GM12891 (cell line): ENCODE measurements at regions not wholly inside any gene's neighbourhood (a gene's known extent, or its start where the extent isn't known, plus 50 kb on each side); places are given as distances from the start of the nearest gene placed in this dataset.

Experiments
- DNase-seq: peaks from one replicate; pipeline ENCODE4 v3.0.0; 2011; ENCODE audit warnings: low spot score; ENCODE audit not compliant: insufficient read length
- FAIRE-seq: peaks from 2 replicates; lab custom pipeline; 2011; peaks lifted over from hg19 to GRCh38; lab: Jason Lieb, UNC
- PAX5 ChIP-seq: IDR thresholded peaks from 2 replicates; pipeline ENCODE4 v1.6.1; 2011; ENCODE audit warnings: low read length, moderate library complexity, mild to moderate bottlenecking; ENCODE audit not compliant: insufficient read depth, severe bottlenecking
- POLR2A ChIP-seq: IDR thresholded peaks from 2 replicates; pipeline ENCODE4 v1.6.1; 2011; ENCODE audit warnings: low read depth, low read length, control low read depth
- POLR2AphosphoS5 ChIP-seq: IDR thresholded peaks from 2 replicates; pipeline ENCODE4 v1.6.1; 2011; ENCODE audit warnings: low read depth, low read length, control low read depth
- POU2F2 ChIP-seq: IDR thresholded peaks from 2 replicates; pipeline ENCODE4 v1.6.1; 2011; ENCODE audit warnings: low read depth, mild to moderate bottlenecking, control low read depth, low read length, moderate library complexity
- SPI1 ChIP-seq: IDR thresholded peaks from 2 replicates; pipeline ENCODE4 v1.6.1; 2011; ENCODE audit warnings: low read depth, low read length, control low read depth
- TAF1 ChIP-seq: IDR thresholded peaks from 2 replicates; pipeline ENCODE4 v1.6.1; 2011; ENCODE audit warnings: low read depth, low read length, control low read depth

GRCh38 chr1:101379037-101379436, 142.2 kb downstream of the S1PR1 start:
- FAIRE-seq (peak; percentile 89), DNase-seq (no peak)
- TF ChIP-seq SPI1 (no peak), PAX5 (no peak), POLR2AphosphoS5 (no peak), POU2F2 (no peak)

- DNase-seq (no peak), FAIRE-seq (peak; percentile 99)
- TF ChIP-seq PAX5 (no peak), POLR2A (no peak), SPI1 (peak; percentile 78)
Observed at GRCh38 chr1:101379950-101380349, 143.1 kb downstream of the S1PR1 start.

- no peak for TF ChIP-seq SPI1
- TF ChIP-seq POLR2AphosphoS5, result no peak
- no peak for TF ChIP-seq PAX5
- TF ChIP-seq TAF1, result no peak
- DNase-seq (no peak), FAIRE-seq (peak; percentile 38)
Observed at GRCh38 chr1:101382135-101382534, 145.3 kb downstream of the S1PR1 start.

GRCh38 chr1:101388904-101389546, 152.2 kb downstream of the S1PR1 start:
- no peak for DNase-seq
- peak; percentile 96 for FAIRE-seq
- TF ChIP-seq PAX5, result peak; percentile 61
- TF ChIP-seq POLR2AphosphoS5, result no peak
- TF ChIP-seq POU2F2, result peak; percentile 92
- no peak; the same call in 1 of the 2 replicates for TF ChIP-seq POLR2A

- FAIRE-seq, result no peak
- TF ChIP-seq POU2F2 (no peak), TAF1 (no peak), PAX5 (no peak), POLR2AphosphoS5 (no peak), SPI1 (no peak), POLR2A (no peak)
- no peak for DNase-seq
Observed at GRCh38 chr1:101389547-101389929, 152.7 kb downstream of the S1PR1 start.

GRCh38 chr1:101392552-101392951, 155.7 kb downstream of the S1PR1 start:
- FAIRE-seq, result no peak
- DNase-seq, result no peak

GRCh38 chr1:101394041-101394440, 157.2 kb downstream of the S1PR1 start:
- peak; percentile 16 for FAIRE-seq
- TF ChIP-seq PAX5 (no peak), TAF1 (no peak), POU2F2 (no peak), POLR2AphosphoS5 (no peak), POLR2A (no peak), SPI1 (no peak)
- no peak for DNase-seq

More at GRCh38 chr1:101392552-101392951, 155.7 kb downstream of the S1PR1 start:
- no peak for TF ChIP-seq TAF1
- no peak for TF ChIP-seq POLR2AphosphoS5
- no peak for TF ChIP-seq POLR2A
- TF ChIP-seq PAX5, result no peak
- no peak for TF ChIP-seq POU2F2
- no peak for TF ChIP-seq SPI1

- no peak for DNase-seq
- TF ChIP-seq POLR2AphosphoS5 (no peak), TAF1 (no peak), PAX5 (no peak), POLR2A (no peak), SPI1 (no peak), POU2F2 (no peak)
- FAIRE-seq, result no peak
Observed at GRCh38 chr1:101399222-101399621, 162.4 kb downstream of the S1PR1 start.

- no peak for TF ChIP-seq POLR2A
- DNase-seq (no peak), FAIRE-seq (no peak)
Observed at GRCh38 chr1:101406271-101406670, 169.5 kb downstream of the S1PR1 start.

GRCh38 chr1:101406681-101407080, 169.9 kb downstream of the S1PR1 start:
- FAIRE-seq, result no peak
- TF ChIP-seq SPI1 (no peak), POLR2A (no peak), PAX5 (no peak), TAF1 (no peak), POU2F2 (no peak), POLR2AphosphoS5 (no peak)
- DNase-seq, result no peak
